ENCODE measurements at regions not wholly inside any gene's neighbourhood (a gene's known extent, or its start where the extent isn't known, plus 50 kb on each side); places are given as distances from the start of the nearest gene placed in this dataset.

DNA sequence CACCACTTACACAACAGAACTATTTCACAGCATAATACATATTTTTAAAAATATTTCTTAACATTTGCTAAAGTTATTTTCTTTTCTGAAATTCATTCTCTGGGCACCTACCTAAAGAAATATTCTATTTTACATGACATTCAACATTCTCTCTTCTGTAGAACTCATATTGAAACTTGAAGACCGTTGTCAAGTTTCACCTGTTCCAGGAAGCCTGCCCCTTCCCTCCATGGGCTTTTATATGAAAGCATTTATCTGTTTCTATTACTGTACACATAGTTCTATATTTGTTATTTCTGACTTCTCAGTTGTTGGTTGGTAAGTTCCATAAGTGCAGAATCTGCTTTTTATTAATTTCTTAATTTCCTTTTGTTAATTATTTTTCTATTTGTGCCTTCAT is 204.3 kb upstream of the ALCAM start (continued):
- TF ChIP-seq, protein P1, sequence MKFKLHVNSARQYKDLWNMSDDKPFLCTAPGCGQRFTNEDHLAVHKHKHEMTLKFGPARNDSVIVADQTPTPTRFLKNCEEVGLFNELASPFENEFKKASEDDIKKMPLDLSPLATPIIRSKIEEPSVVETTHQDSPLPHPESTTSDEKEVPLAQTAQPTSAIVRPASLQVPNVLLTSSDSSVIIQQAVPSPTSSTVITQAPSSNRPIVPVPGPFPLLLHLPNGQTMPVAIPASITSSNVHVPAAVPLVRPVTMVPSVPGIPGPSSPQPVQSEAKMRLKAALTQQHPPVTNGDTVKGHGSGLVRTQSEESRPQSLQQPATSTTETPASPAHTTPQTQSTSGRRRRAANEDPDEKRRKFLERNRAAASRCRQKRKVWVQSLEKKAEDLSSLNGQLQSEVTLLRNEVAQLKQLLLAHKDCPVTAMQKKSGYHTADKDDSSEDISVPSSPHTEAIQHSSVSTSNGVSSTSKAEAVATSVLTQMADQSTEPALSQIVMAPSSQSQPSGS (IDR thresholded peaks at IDR 0.05; ENCODE audit: low read length): no peak
- no peak for TF ChIP-seq POLR2AphosphoS5 (IDR thresholded peaks at IDR 0.05; ENCODE audit: low read depth, low read length)
- TF ChIP-seq CHD1 (IDR thresholded peaks at IDR 0.05; ENCODE audit: low read depth, low read length): no peak
- TF ChIP-seq NRF1 (IDR thresholded peaks at IDR 0.05; ENCODE audit: low read depth, low read length): no peak
- no peak for TF ChIP-seq CREB1 (IDR thresholded peaks at IDR 0.05)
- TF ChIP-seq SIN3A (conservative IDR thresholded peaks at IDR 0.05 in 1 of 2, IDR thresholded peaks at IDR 0.05 in 1 of 2; ENCODE audit: low read depth in 1 of 2, low read length in 2 of 2): no peak
- TF ChIP-seq EZH2 (IDR thresholded peaks at IDR 0.05; ENCODE audit: low read depth, low read length, severe bottlenecking): no peak
- no peak for TF ChIP-seq BACH1 (IDR thresholded peaks at IDR 0.05; ENCODE audit: low read length)
- TF ChIP-seq EP300 (IDR thresholded peaks at IDR 0.05; ENCODE audit: borderline replicate concordance in 1 of 2, low read depth in 2 of 2, low read length in 2 of 2): no peak
